WTC11 (cell line): ENCODE measurements at regions not wholly inside any gene's neighbourhood (a gene's known extent, or its start where the extent isn't known, plus 50 kb on each side); places are given as distances from the start of the nearest gene placed in this dataset.
A peak's percentile ranks its signal among the peaks of the same experiment; 100 is the strongest.
"Not testable (repeated sequence)": the region's sequence is repeated elsewhere in the genome, so short reads cannot be mapped to it uniquely, and the experiment has no call there.

Source experiments
- ATAC-seq: fragments of 200-7000 bp; cut with Tn5 transposase; 2 replicates; pipeline ENCODE4 v1.10.0; 2021; ENCODE audit warnings: mild to moderate bottlenecking, moderate library complexity
- CTCF ChIA-PET: fragments of 300-600 bp; sonication (Branson Sonifier 250); formaldehyde crosslinking; loops from one replicate; lab custom pipeline; 2021; ENCODE audit warnings: antibody characterized with exemption; lab: Charles Lee
- POLR2A ChIA-PET: fragments of 350-600 bp; sonication (Branson Sonifier 250); formaldehyde crosslinking; loops from one replicate; lab custom pipeline; 2021; ENCODE audit warnings: antibody characterized with exemption; lab: Charles Lee
- DNase-seq: peaks from one replicate; pipeline ENCODE4 v3.0.0; 2021; ENCODE audit warnings: low spot score
- H3K27ac Mint-ChIP-seq: 2 replicates; pipeline ENCODE4 v1.8.0; 2021; ENCODE audit warnings: mixed read lengths
- H3K27me3 Mint-ChIP-seq: 2 replicates; pipeline ENCODE4 v1.8.0; 2021; ENCODE audit warnings: low read depth, mild to moderate bottlenecking, moderate library complexity, mixed read lengths
- H3K36me3 Mint-ChIP-seq: 2 replicates; pipeline ENCODE4 v1.8.0; 2021; ENCODE audit warnings: mixed read lengths
- H3K4me1 Mint-ChIP-seq: 2 replicates; pipeline ENCODE4 v1.8.0; 2022; ENCODE audit warnings: mixed read lengths
- H3K4me3 Mint-ChIP-seq: 2 replicates; pipeline ENCODE4 v1.8.0; 2021; ENCODE audit warnings: mild to moderate bottlenecking, moderate library complexity, mixed read lengths
- H3K9me3 Mint-ChIP-seq: 2 replicates; pipeline ENCODE4 v1.8.0; 2021; ENCODE audit warnings: mixed read lengths
- CBFB ChIP-seq: sonication (generic); formaldehyde crosslinking; IDR thresholded peaks from 2 replicates; pipeline ENCODE4 v1.8.1; 2022; ENCODE audit warnings: mild to moderate bottlenecking, low read depth, missing genetic modification reagents
- GABPB1 ChIP-seq: sonication (generic); formaldehyde crosslinking; IDR thresholded peaks from 2 replicates; pipeline ENCODE4 v1.8.1; 2023; ENCODE audit warnings: mild to moderate bottlenecking, missing genetic modification reagents
- GTF2I ChIP-seq: fragments of 250-450 bp; sonication (Bioruptor Pico); conservative IDR thresholded peaks from 2 replicates; pipeline ENCODE4 v1.4.0; 2021; ENCODE audit warnings: mild to moderate bottlenecking
- IRF1 ChIP-seq: sonication (generic); formaldehyde crosslinking; IDR thresholded peaks from 2 replicates; pipeline ENCODE4 v1.8.0; 2023; ENCODE audit warnings: missing genetic modification reagents
- IRF2 ChIP-seq: sonication (generic); formaldehyde crosslinking; IDR thresholded peaks from 2 replicates; pipeline ENCODE4 v1.8.0; 2022; ENCODE audit warnings: low read depth, missing genetic modification reagents, borderline replicate concordance
- MYBL2 ChIP-seq: sonication (generic); formaldehyde crosslinking; IDR thresholded peaks from 2 replicates; pipeline ENCODE4 v1.8.1; 2023; ENCODE audit warnings: mild to moderate bottlenecking, moderate library complexity, missing genetic modification reagents
- NR1H2 ChIP-seq: sonication (generic); formaldehyde crosslinking; IDR thresholded peaks from 2 replicates; pipeline ENCODE4 v1.9.0; 2021; ENCODE audit warnings: mild to moderate bottlenecking, moderate library complexity, missing genetic modification reagents
- SP1 ChIP-seq: sonication (generic); formaldehyde crosslinking; conservative IDR thresholded peaks from 2 replicates; pipeline ENCODE4 v1.8.1; 2022; ENCODE audit warnings: missing genetic modification reagents
- TEAD4 ChIP-seq: sonication (generic); formaldehyde crosslinking; IDR thresholded peaks from 2 replicates; pipeline ENCODE4 v1.8.0; 2022; ENCODE audit warnings: mild to moderate bottlenecking, missing genetic modification reagents
- ZNF138 ChIP-seq: sonication (generic); formaldehyde crosslinking; conservative IDR thresholded peaks from 2 replicates; pipeline ENCODE4 v1.8.1; 2022; ENCODE audit warnings: mild to moderate bottlenecking, moderate library complexity, missing genetic modification reagents
- ZNF317 ChIP-seq: sonication (generic); formaldehyde crosslinking; IDR thresholded peaks from 2 replicates; pipeline ENCODE4 v1.8.1; 2023; ENCODE audit warnings: low read depth, mild to moderate bottlenecking, moderate library complexity, missing genetic modification reagents, borderline replicate concordance
- ZNF423 ChIP-seq: fragments of 250-450 bp; sonication (Bioruptor Pico); IDR thresholded peaks from 2 replicates; pipeline ENCODE4 v2.1.2; 2022; ENCODE audit warnings: mild to moderate bottlenecking, moderate library complexity
- TF ChIP-seq, protein P1 (sequence below): sonication (generic); formaldehyde crosslinking; IDR thresholded peaks from 2 replicates; pipeline ENCODE4 v1.8.0; 2023; ENCODE audit warnings: mild to moderate bottlenecking, missing genetic modification reagents
- TF ChIP-seq, protein P2 (sequence below): sonication (generic); formaldehyde crosslinking; IDR thresholded peaks from 2 replicates; pipeline ENCODE4 v1.8.1; 2022; ENCODE audit warnings: mild to moderate bottlenecking, moderate library complexity, missing genetic modification reagents
- TF ChIP-seq, protein P3 (sequence below): sonication (generic); formaldehyde crosslinking; IDR thresholded peaks from 2 replicates; pipeline ENCODE4 v1.8.1; 2022; ENCODE audit warnings: mild to moderate bottlenecking, missing genetic modification reagents, moderate library complexity, borderline replicate concordance

- H3K9me3 Mint-ChIP-seq = peaks cover 31% of the 10 kb centered on the region
- H3K36me3 Mint-ChIP-seq = peaks cover 22% of the 10 kb centered on the region
- H3K4me3 Mint-ChIP-seq, POLR2A ChIA-PET, ATAC-seq, DNase-seq, H3K27ac Mint-ChIP-seq, H3K4me1 Mint-ChIP-seq, H3K27me3 Mint-ChIP-seq, CTCF ChIA-PET: not testable (repeated sequence)
These were observed 84.5 kb downstream of the IDS start for GRCh38 chrX:149420566-149420965.

DNA sequence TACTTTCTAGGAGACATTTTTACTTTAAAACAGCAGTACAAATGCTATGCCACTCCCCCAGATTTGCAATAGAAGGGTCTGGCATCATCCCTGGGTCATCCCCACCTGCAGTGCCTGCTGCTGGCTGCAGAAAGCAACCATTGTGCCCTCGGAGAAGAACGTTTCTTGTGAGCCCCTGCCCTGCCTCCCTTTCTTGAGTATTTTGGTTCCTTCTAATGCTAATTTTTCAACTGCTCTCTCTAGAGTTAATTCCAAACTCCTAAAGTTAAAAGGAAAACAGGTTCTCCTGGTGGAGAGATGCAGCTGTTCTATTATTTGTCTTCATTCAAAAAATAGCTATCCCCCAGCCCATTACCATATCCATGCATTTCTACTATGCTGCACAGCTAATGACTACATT, 107.1 kb downstream of the IDS start:
- TF ChIP-seq MYBL2 (CRISPR knock-in tag) (no peak), SP1 (CRISPR knock-in tag) (no peak), ZNF423 (0 out of 2 replicates have a peak, but pooled peaks have one; percentile 20)
- TF ChIP-seq, protein P1, sequence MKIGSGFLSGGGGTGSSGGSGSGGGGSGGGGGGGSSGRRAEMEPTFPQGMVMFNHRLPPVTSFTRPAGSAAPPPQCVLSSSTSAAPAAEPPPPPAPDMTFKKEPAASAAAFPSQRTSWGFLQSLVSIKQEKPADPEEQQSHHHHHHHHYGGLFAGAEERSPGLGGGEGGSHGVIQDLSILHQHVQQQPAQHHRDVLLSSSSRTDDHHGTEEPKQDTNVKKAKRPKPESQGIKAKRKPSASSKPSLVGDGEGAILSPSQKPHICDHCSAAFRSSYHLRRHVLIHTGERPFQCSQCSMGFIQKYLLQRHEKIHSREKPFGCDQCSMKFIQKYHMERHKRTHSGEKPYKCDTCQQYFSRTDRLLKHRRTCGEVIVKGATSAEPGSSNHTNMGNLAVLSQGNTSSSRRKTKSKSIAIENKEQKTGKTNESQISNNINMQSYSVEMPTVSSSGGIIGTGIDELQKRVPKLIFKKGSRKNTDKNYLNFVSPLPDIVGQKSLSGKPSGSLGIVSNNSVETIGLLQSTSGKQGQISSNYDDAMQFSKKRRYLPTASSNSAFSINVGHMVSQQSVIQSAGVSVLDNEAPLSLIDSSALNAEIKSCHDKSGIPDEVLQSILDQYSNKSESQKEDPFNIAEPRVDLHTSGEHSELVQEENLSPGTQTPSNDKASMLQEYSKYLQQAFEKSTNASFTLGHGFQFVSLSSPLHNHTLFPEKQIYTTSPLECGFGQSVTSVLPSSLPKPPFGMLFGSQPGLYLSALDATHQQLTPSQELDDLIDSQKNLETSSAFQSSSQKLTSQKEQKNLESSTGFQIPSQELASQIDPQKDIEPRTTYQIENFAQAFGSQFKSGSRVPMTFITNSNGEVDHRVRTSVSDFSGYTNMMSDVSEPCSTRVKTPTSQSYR = no peak
- TF ChIP-seq, all 79 proteins: peak for 1
- Mint-ChIP-seq H3K27ac (peak overlapping the region; percentile 98), H3K36me3 (peaks cover 19% of the 10 kb centered on the region), H3K9me3 (peaks cover 20% of the 10 kb centered on the region), H3K27me3 (no peaks in the 10 kb centered on the region), H3K4me1 (peaks cover 35% of the 10 kb centered on the region), H3K4me3 (no peak overlapping the region)
- ChIA-PET POLR2A (no interaction called here), CTCF (interaction anchor here (1.6 kb wide), 1 partner anchor 74 kb away, joined by 5 read pairs; no protein-coding TSS in a partner anchor)
- peak; percentile 96 for ATAC-seq
- peak; percentile 21 for DNase-seq

DNA sequence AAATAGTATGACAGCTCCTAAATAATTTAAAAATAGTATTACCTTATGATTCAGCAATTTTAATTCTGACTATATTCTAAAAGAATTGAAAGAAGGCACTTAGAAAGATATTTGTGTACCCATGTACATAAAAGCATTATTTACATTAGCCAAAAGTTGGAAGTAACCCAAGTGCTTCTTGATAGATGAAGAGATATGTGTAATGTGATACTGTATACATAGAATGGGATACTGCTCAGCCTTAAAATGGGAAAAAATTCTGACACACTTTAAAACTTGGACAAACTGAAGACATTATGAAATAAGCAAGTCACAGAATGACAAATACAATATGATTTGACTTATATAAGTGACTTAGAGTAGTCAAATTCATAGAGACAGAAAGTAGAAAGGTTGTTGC, 112.2 kb downstream of the IDS start:
- DNase-seq (no peak), ATAC-seq (no peak)
- Mint-ChIP-seq H3K9me3 (peaks cover 24% of the 10 kb centered on the region), H3K4me3 (no peak overlapping the region), H3K36me3 (peaks cover 18% of the 10 kb centered on the region), H3K27me3 (no peaks in the 10 kb centered on the region), H3K27ac (no peak overlapping the region), H3K4me1 (peaks cover 14% of the 10 kb centered on the region)
- ChIA-PET CTCF (no interaction called here), POLR2A (no interaction called here)
- no peak for TF ChIP-seq TEAD4 (CRISPR knock-in tag)
- TF ChIP-seq, protein P2, sequence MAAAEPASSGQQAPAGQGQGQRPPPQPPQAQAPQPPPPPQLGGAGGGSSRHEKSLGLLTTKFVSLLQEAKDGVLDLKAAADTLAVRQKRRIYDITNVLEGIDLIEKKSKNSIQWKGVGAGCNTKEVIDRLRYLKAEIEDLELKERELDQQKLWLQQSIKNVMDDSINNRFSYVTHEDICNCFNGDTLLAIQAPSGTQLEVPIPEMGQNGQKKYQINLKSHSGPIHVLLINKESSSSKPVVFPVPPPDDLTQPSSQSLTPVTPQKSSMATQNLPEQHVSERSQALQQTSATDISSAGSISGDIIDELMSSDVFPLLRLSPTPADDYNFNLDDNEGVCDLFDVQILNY = no peak
- TF ChIP-seq GABPB1 (CRISPR knock-in tag) = no peak
- no peak for TF ChIP-seq ZNF138 (CRISPR knock-in tag)
- no peak for TF ChIP-seq GTF2I (CRISPR knock-in tag)
- no peak for TF ChIP-seq IRF1 (CRISPR knock-in tag)
- no peak for TF ChIP-seq CBFB (CRISPR knock-in tag)
- TF ChIP-seq, protein P3, sequence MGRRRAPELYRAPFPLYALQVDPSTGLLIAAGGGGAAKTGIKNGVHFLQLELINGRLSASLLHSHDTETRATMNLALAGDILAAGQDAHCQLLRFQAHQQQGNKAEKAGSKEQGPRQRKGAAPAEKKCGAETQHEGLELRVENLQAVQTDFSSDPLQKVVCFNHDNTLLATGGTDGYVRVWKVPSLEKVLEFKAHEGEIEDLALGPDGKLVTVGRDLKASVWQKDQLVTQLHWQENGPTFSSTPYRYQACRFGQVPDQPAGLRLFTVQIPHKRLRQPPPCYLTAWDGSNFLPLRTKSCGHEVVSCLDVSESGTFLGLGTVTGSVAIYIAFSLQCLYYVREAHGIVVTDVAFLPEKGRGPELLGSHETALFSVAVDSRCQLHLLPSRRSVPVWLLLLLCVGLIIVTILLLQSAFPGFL (CRISPR knock-in tag) = no peak
- TF ChIP-seq NR1H2 = no peak

GRCh38 chrX:149383852-149384251, 121.3 kb downstream of the IDS start:
- Mint-ChIP-seq H3K9me3 (peaks cover 12% of the 10 kb centered on the region), H3K27ac (no peak overlapping the region), H3K36me3 (peaks cover 10% of the 10 kb centered on the region; the same call in 1 of the 2 replicates), H3K4me3 (no peak overlapping the region), H3K4me1 (no peaks in the 10 kb centered on the region)
- DNase-seq = no peak
- ATAC-seq = no peak
- ChIA-PET CTCF (no interaction called here), POLR2A (no interaction called here)
- TF ChIP-seq IRF2 (CRISPR knock-in tag) = no peak
- peak; percentile 81; the same call in 1 of the 2 replicates for TF ChIP-seq ZNF317
- TF ChIP-seq, all 79 proteins: peak for 1
- no peaks in the 10 kb centered on the region for H3K27me3 Mint-ChIP-seq
